Cardiac fibroblast (primary cell): ENCODE measurements at regions not wholly inside any gene's neighbourhood (a gene's known extent, or its start where the extent isn't known, plus 50 kb on each side); places are given as distances from the start of the nearest gene placed in this dataset.

Source experiments
- DNase-seq, 2 donors: peaks; one replicate each; pipeline versions ENCODE4 v3.0.0 to v3.0.0-alpha.2; 2010; ENCODE audit warnings: low read depth in 2 of 2
- H3K4me3 ChIP-seq, 2 donors: replicated peaks in 1 of 2; 1 replicate in 1 of 2; 2 replicates in 1 of 2; pipeline ENCODE4 v1.5.1; 2011; ENCODE audit warnings: low read depth in 2 of 2, low read length in 2 of 2, mild to moderate bottlenecking in 2 of 2, moderate library complexity in 1 of 2
- TF ChIP-seq, protein P1 (sequence below): IDR thresholded peaks from one replicate; pipeline ENCODE4 v1.5.1; 2011; ENCODE audit warnings: low read depth, mild to moderate bottlenecking, low read length, inconsistent platforms

DNA sequence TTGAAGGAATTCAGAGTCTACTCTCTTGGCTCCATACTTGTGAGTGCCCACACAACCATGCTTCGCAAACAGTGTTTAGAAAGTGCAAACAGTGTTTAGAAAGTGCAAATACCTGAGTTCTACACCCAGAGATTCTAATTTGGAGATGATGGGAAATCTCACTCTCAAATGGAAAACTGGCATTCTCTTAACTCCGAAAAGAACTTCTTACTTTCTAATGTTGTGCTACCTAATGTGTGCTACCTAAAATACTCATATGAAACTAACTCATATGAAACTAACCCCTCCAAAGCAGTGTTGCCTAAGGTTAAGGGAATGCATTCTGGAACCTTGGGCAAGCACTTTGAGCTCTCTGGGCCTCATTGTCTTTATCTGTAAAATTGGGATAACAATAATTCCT, 55.5 kb upstream of the ZNF366 start:
- TF ChIP-seq, protein P1, sequence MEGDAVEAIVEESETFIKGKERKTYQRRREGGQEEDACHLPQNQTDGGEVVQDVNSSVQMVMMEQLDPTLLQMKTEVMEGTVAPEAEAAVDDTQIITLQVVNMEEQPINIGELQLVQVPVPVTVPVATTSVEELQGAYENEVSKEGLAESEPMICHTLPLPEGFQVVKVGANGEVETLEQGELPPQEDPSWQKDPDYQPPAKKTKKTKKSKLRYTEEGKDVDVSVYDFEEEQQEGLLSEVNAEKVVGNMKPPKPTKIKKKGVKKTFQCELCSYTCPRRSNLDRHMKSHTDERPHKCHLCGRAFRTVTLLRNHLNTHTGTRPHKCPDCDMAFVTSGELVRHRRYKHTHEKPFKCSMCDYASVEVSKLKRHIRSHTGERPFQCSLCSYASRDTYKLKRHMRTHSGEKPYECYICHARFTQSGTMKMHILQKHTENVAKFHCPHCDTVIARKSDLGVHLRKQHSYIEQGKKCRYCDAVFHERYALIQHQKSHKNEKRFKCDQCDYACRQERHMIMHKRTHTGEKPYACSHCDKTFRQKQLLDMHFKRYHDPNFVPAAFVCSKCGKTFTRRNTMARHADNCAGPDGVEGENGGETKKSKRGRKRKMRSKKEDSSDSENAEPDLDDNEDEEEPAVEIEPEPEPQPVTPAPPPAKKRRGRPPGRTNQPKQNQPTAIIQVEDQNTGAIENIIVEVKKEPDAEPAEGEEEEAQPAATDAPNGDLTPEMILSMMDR, result no peak
- H3K4me3 ChIP-seq, result no peak overlapping the region
- no peak for DNase-seq

DNA sequence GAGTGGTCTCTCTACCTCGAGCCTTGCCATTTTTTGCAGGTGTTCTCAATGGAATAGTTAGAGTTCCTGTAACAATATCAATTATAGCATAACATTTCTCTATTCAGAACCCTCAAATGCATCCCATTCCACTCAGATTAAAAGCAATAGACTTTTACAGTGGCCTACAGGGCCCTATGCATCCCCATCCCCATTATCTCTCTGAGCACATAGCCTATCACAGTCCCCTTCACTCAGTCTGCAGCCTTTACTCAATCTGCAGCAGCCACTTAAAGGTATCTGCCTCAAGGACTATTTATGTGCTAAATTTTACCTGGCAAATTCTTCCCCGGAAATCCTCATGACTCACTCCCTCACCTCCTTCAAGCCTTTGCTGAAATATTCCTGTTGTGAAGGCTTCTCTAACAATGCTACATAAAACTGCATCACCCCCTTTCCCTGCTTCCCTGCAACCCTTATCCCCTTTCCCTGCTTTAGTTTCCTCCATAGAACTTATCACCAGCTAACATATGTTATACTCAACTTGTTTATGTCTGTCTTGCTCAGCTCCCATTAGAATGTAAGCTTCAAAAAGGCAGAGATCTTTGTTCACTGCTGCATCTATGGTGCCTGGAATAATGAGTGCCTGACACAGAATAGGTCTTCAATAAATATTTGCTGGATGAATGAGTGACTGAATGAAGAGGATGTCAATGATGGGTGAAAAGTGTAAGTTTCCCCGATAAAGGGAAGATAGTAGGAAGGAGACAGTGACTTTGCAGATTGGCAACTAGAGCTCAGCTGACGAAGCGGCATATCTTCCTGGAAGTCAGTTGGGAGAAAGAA, 54.1 kb upstream of the ZNF366 start:
- no peak for DNase-seq
- TF ChIP-seq, protein P1, result no peak
- no peak overlapping the region for H3K4me3 ChIP-seq

DNA sequence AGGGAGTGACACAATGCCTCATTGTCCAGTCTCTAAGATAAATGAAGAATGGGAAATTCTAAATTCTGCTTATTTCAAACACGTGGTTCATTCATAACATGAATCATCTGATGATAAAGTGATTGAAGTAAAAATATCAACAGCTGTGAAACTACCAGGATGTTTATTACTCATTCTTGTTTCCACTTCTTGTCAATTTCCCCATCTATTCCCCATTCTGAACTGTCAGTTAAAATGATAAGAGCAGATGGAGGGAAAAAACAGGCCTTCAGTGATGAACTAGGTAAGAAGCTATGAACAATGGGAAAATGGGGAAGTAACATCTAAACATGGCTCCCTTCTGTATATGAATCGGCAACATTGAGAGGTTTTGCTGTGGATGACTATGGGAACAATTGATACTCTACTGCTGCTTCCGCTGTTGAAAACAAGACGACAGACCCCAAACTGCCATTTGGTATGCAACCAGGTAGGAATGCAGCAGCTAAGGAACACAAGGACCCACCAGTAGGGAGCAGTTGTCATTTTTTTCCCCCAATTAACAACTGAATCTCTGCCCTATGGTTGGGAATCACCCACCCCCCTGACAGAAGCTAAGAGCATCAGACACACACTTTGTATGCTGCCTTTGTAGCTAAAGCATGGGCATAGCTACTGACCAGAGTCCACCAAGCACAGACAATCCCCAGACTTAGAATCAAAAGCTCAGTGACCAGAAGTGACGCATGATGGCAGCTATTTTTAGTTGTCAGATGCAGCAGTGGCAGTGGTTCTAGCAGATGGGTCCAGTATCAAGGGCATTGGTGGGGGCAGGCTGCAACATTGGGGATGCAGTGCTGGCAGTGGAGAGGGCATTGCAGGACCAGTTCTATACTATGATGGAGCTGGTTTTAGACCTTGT, 52.9 kb upstream of the ZNF366 start:
- TF ChIP-seq, protein P1, result no peak
- DNase-seq, result peak in 1 of 2 donors; percentile 38

DNA sequence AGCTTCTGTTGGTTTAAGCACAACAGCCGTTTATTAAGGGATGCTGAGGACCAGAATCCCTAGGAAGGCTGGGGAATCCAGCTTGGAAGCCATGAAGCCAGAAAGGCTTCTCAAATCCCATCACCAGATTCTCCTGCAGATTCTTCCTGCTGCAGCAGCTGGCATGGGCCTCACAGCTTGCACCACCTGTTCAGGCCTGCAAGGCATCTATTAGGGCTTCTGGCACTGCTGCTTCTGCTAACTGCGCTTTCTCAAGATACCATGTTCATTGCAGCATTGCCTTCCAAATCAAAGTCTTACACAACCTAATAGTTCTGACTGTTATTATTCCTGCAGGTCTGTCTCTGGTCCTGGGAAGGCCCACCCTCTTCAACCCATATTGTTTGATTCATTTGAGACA, 51.2 kb upstream of the ZNF366 start:
- DNase-seq, result no peak
- TF ChIP-seq, protein P1, result no peak
- no peak overlapping the region for H3K4me3 ChIP-seq

More for the DNA sequence above, 52.9 kb upstream of the ZNF366 start:
- H3K4me3 ChIP-seq, result no peak overlapping the region

DNA sequence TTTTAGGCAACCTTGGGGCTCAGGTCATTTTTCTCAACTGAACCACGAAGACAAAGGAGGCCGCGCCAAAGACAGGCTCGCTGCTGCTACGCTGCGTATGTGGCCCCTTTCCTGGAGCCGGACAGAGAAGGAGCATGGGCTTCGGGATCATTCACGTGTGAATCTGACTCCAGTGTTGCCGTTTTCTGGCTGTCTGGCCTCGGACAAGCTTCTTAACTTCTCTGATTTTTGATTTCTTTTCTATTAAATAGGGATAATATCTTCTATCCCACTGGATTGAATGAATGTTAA, 50.8 kb upstream of the ZNF366 start:
- TF ChIP-seq, protein P1, result no peak
- DNase-seq, result no peak
- no peak overlapping the region for H3K4me3 ChIP-seq

DNA sequence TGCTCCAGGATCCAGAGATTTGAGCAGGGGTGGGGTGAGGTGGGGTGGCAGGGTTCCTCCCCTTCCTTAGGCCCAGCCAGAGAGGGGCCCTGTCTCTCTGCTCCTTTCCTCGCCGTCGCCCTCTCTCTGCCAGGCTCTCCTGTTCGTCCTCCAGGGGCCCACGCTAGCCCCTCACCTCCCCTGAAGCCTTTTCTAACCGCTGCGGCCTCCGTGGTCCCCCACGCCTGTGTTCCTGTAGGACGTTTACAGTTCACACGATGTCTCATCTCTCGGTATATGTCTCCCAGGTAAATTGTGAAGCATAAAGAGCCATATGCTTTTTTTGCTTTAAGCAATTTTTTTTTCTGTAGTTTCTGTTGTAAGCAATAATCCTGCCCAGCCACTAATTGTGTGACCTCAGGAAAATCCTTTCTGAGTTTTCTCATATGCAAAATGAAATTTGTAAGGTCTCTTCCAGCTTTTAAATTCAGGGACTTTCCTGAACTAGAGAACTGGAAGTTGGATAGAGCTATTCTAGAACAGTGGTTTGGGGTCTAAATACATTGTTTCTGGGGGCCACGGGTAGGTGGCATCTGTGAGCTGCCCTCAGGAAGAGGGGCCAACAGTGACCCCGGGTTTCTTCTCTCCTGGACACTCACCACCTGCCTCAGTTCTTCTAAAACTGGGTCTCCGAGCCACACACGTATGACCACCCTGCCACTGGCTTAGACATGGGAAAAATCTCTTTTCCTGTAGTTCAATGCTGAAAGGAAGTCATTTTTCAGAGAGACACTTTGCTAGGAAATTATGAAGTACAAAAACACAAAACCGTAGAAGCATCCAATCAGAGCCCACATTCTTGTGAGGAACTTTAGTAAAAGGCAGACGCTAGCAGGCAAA, 50.2 kb upstream of the ZNF366 start:
- DNase-seq, result no peak
- TF ChIP-seq, protein P1, result no peak
- peak overlapping the region in 1 of 2 donors; percentile 8 for H3K4me3 ChIP-seq
